HCT116 (cell line): ENCODE measurements at regions not wholly inside any gene's neighbourhood (a gene's known extent, or its start where the extent isn't known, plus 50 kb on each side); places are given as distances from the start of the nearest gene placed in this dataset.
A peak's percentile ranks its signal among the peaks of the same experiment; 100 is the strongest.

Source experiments
- ATAC-seq: fragments of 200-7000 bp; cut with Tn5 transposase; 2 replicates; pipeline ENCODE4 v1.9.1; 2020; ENCODE audit warnings: mild to moderate bottlenecking, moderate library complexity
- BruUV-seq: library from RNA; stranded (reverse); fragments of 400-500 nt; replicated peaks from 2 replicates; lab custom pipeline; 2021; lab: Mats Ljungman, UMichigan
- CTCF ChIA-PET: fragments of 300-600 bp; sonication (Branson Sonifier 250); formaldehyde crosslinking; loops from one replicate; lab custom pipeline; 2021; ENCODE audit warnings: antibody characterized with exemption; lab: Charles Lee
- POLR2A ChIA-PET: fragments of 300-600, 350-600 bp; sonication (Branson Sonifier 250); formaldehyde crosslinking; loops from one replicate; lab custom pipeline; 2021; ENCODE audit warnings: antibody characterized with exemption; lab: Charles Lee
- RAD21 ChIA-PET, 2 experiments: fragments of 300-600 bp; sonication (Branson Sonifier 250); formaldehyde crosslinking; loops; one replicate each; lab custom pipeline; 2023; ENCODE audit warnings: low total read pairs in 2 of 2; ENCODE audit not compliant: uncharacterized antibody in 2 of 2, unreplicated experiment in 2 of 2, low non-redundant PET in 1 of 2; lab: Charles Lee
- DNase-seq: peaks from one replicate; pipeline ENCODE4 v3.0.0-alpha.2; 2010; ENCODE audit warnings: low read depth, low spot score
- H2AFZ ChIP-seq: fragments of 200-600 bp; shearing (Covaris generic), sonication (generic); 2 replicates; pipeline ENCODE4 v1.6.1; 2017; ENCODE audit warnings: low read depth, mixed run types, mixed read lengths, antibody characterized with exemption, low read length; ENCODE audit not compliant: poor library complexity, severe bottlenecking
- H3K27ac ChIP-seq: 2 replicates; pipeline ENCODE4 v1.5.1; 2012; ENCODE audit warnings: low read depth, low read length
- H3K27me3 ChIP-seq: fragments of 200-600 bp; sonication (generic); 2 replicates; pipeline ENCODE4 v1.6.1; 2016; ENCODE audit warnings: mixed run types, low read length, mixed read lengths; ENCODE audit not compliant: insufficient read depth
- H3K36me3 ChIP-seq, 2 experiments: fragments of 200-500 bp in 1 of 2; fragments of 200-600 bp in 1 of 2; sonication (Bioruptor generic) in 1 of 2; sonication (generic) in 1 of 2; 2 replicates each; pipeline versions ENCODE4 v1.5.1 to v1.6.1; 2014 to 2016; ENCODE audit warnings: low read length in 2 of 2, inconsistent platforms in 1 of 2, mixed read lengths in 1 of 2, mixed run types in 1 of 2; ENCODE audit not compliant: insufficient read depth in 2 of 2, control insufficient read depth in 1 of 2
- H3K4me1 ChIP-seq, 2 experiments: fragments of 200-600 bp in 1 of 2; sonication (generic) in 1 of 2; 2 replicates each; pipeline versions ENCODE4 v1.5.1 to v1.6.1; 2012 to 2017; ENCODE audit warnings: low read length in 2 of 2, inconsistent platforms in 1 of 2, mild to moderate bottlenecking in 1 of 2, mixed read lengths in 1 of 2, mixed run types in 1 of 2, moderate library complexity in 1 of 2; ENCODE audit not compliant: insufficient read depth in 2 of 2, control insufficient read depth in 1 of 2
- H3K4me2 ChIP-seq: fragments of 200-600 bp; sonication (generic); 2 replicates; pipeline ENCODE4 v1.6.1; 2017; ENCODE audit warnings: mixed run types, low read length, mixed read lengths
- H3K4me3 ChIP-seq, 2 experiments: fragments of 200-600 bp in 1 of 2; sonication (generic) in 1 of 2; replicated peaks in 1 of 2; 2 replicates each; pipeline ENCODE4 v1.5.1; 2011 to 2016; ENCODE audit warnings: low read length in 2 of 2, control low read depth in 1 of 2, low read depth in 1 of 2, mild to moderate bottlenecking in 1 of 2, mixed read lengths in 1 of 2, mixed run types in 1 of 2
- H3K79me2 ChIP-seq: fragments of 200-600 bp; sonication (generic); 2 replicates; pipeline ENCODE4 v1.6.1; 2017; ENCODE audit warnings: mild to moderate bottlenecking, mixed run types, low read length, moderate library complexity, mixed read lengths; ENCODE audit not compliant: insufficient read depth
- H3K9ac ChIP-seq: fragments of 200-600 bp; sonication (generic); 2 replicates; pipeline ENCODE4 v1.6.1; 2016; ENCODE audit warnings: low read length, mixed read lengths
- H3K9me2 ChIP-seq: fragments of 200-600 bp; sonication (generic), shearing (Covaris generic); 2 replicates; pipeline ENCODE4 v1.6.1; 2017; ENCODE audit warnings: mixed run types, mild to moderate bottlenecking, moderate library complexity; ENCODE audit not compliant: insufficient read depth
- H3K9me3 ChIP-seq, 2 experiments: fragments of 200-500 bp in 1 of 2; fragments of 200-600 bp in 1 of 2; sonication (Bioruptor generic) in 1 of 2; sonication (generic) in 1 of 2; 2 replicates each; pipeline ENCODE4 v1.6.1; 2014 to 2017; ENCODE audit warnings: low read length in 2 of 2, mixed read lengths in 2 of 2, inconsistent platforms in 1 of 2, low read depth in 1 of 2, mild to moderate bottlenecking in 1 of 2, mixed run types in 1 of 2, moderate library complexity in 1 of 2; ENCODE audit not compliant: control insufficient read depth in 1 of 2, insufficient read depth in 1 of 2
- H4K20me1 ChIP-seq: fragments of 200-600 bp; sonication (generic), shearing (Covaris generic); 2 replicates; pipeline ENCODE4 v1.6.1; 2017; ENCODE audit warnings: mixed run types, mild to moderate bottlenecking, moderate library complexity; ENCODE audit not compliant: insufficient read depth
- ATF3 ChIP-seq: IDR thresholded peaks from 2 replicates; pipeline ENCODE4 v1.6.1; 2012
- CBX3 ChIP-seq: IDR thresholded peaks from 2 replicates; pipeline ENCODE4 v1.6.1; 2012; ENCODE audit warnings: low read depth
- EGR1 ChIP-seq: IDR thresholded peaks from 2 replicates; pipeline ENCODE4 v1.6.1; 2012; ENCODE audit warnings: low read depth
- ELF1 ChIP-seq: IDR thresholded peaks from 2 replicates; pipeline ENCODE4 v1.6.1; 2012; ENCODE audit warnings: low read depth, borderline replicate concordance
- EZH2 ChIP-seq: fragments of 200-600 bp; sonication (generic); IDR thresholded peaks from 2 replicates; pipeline ENCODE4 v1.6.1; 2017; ENCODE audit warnings: antibody characterized with exemption, mixed run types
- EZH2phosphoT487 ChIP-seq: fragments of 200-600 bp; IDR thresholded peaks from 2 replicates; pipeline ENCODE4 v1.6.1; 2018; ENCODE audit warnings: antibody characterized with exemption, borderline replicate concordance
- FOSL1 ChIP-seq: IDR thresholded peaks from 2 replicates; pipeline ENCODE4 v1.6.1; 2012; ENCODE audit warnings: low read depth
- POLR2A ChIP-seq: IDR thresholded peaks from 2 replicates; pipeline ENCODE4 v1.7.0; 2011; ENCODE audit warnings: borderline replicate concordance; ENCODE audit not compliant: insufficient read depth, insufficient read length; ENCODE audit errors: extremely low read depth
- POLR2AphosphoS5 ChIP-seq: IDR thresholded peaks from 2 replicates; pipeline ENCODE4 v1.6.1; 2011; ENCODE audit warnings: mild to moderate bottlenecking, low read depth, low read length, moderate library complexity
- RAD21 ChIP-seq: IDR thresholded peaks from 2 replicates; pipeline ENCODE4 v1.6.1; 2012; ENCODE audit warnings: low read depth, mild to moderate bottlenecking
- REST ChIP-seq: IDR thresholded peaks from 2 replicates; pipeline ENCODE4 v1.6.1; 2012; ENCODE audit warnings: low read depth
- SIN3A ChIP-seq: IDR thresholded peaks from 2 replicates; pipeline ENCODE4 v1.6.1; 2012; ENCODE audit warnings: low read depth
- SP1 ChIP-seq: IDR thresholded peaks from 2 replicates; pipeline ENCODE4 v1.6.1; 2012; ENCODE audit warnings: low read depth
- SRF ChIP-seq: IDR thresholded peaks from 2 replicates; pipeline ENCODE4 v1.6.1; 2012; ENCODE audit warnings: low read depth
- ZBTB33 ChIP-seq: IDR thresholded peaks from 2 replicates; pipeline ENCODE4 v1.6.1; 2011; ENCODE audit warnings: mild to moderate bottlenecking, low read length, moderate library complexity; ENCODE audit not compliant: insufficient replicate concordance; ENCODE audit errors: extremely low read depth
- ZFX ChIP-seq: fragments of 450-650 bp; IDR thresholded peaks from 2 replicates; pipeline ENCODE4 v1.6.1; 2017
- intact Hi-C: fragments of 100-400 bp; cut with micrococcal nuclease; formaldehyde crosslinking; loops from 2 replicates; pipeline ENCODE4 v1.10.0; 2022

- ChIA-PET CTCF (interaction anchor here (0.8 to 3.5 kb wide), 30 partner anchors 9 to 827 kb away, joined by 3 to 35 read pairs (median 5); partner anchors contain the start of gene KLF13), RAD21 (interaction anchor here (0.9 to 1.8 kb wide), 9 partner anchors 48 to 289 kb away, joined by 3 to 7 read pairs (median 4); no protein-coding TSS in a partner anchor), POLR2A (no interaction called here)
- Histone ChIP-seq H2AFZ (peak overlapping the region; percentile 4), H3K4me2 (peak overlapping the region; percentile 68), H3K79me2 (no peaks in the 10 kb centered on the region), H3K9me3 (no peaks in the 10 kb centered on the region), H3K27ac (peak overlapping the region; percentile 33; the same call in 1 of the 2 replicates), H3K4me1 (peaks cover 19 to 21% of the 10 kb centered on the region in 2 experiments), H3K27me3 (no peaks in the 10 kb centered on the region), H3K4me3 (0 out of 4 replicates have a peak overlapping the region, but pooled peaks of 1 of the 2 experiments have one; percentile 9), H3K36me3 (no peaks in the 10 kb centered on the region), H3K9me2 (no peaks in the 10 kb centered on the region), H3K9ac (no peak overlapping the region), H4K20me1 (no peaks in the 10 kb centered on the region)
- DNase-seq: no peak
- TF ChIP-seq SP1 (no peak), POLR2A (no peak), ELF1 (no peak), FOSL1 (no peak), SRF (no peak), EGR1 (no peak), RAD21 (no peak), ZBTB33 (no peak), ZFX (no peak), POLR2AphosphoS5 (no peak), REST (no peak), EZH2 (no peak), CBX3 (no peak), SIN3A (no peak), ATF3 (no peak), EZH2phosphoT487 (no peak)
- intact Hi-C loops: loop anchor here (2.0 to 10.0 kb wide), 5 partner anchors 124 to 824 kb away; partner anchors contain the start of gene KLF13
- ATAC-seq: no peak
- no TSS peak for BruUV-seq
Measured at GRCh38 chr15:31489281-31489680, 162.6 kb downstream of the KLF13 start.
